HUES6 (cell line): ENCODE measurements at regions not wholly inside any gene's neighbourhood (a gene's known extent, or its start where the extent isn't known, plus 50 kb on each side); places are given as distances from the start of the nearest gene placed in this dataset.
A peak's percentile ranks its signal among the peaks of the same experiment; 100 is the strongest.
"Not testable (repeated sequence)": the region's sequence is repeated elsewhere in the genome, so short reads cannot be mapped to it uniquely, and the experiment has no call there.

Experiments used
- H3K27ac ChIP-seq: 2 replicates; pipeline ENCODE4 v1.7.0; 2013; ENCODE audit warnings: low read depth, mild to moderate bottlenecking, low read length, inconsistent platforms
- H3K27me3 ChIP-seq: 2 replicates; pipeline ENCODE4 v1.6.1; 2013; ENCODE audit warnings: low read length; ENCODE audit not compliant: control insufficient read depth, insufficient read depth
- H3K36me3 ChIP-seq: 2 replicates; pipeline ENCODE4 v1.6.1; 2013; ENCODE audit warnings: low read length; ENCODE audit not compliant: control insufficient read depth, insufficient read depth
- H3K4me1 ChIP-seq: 2 replicates; pipeline ENCODE4 v1.6.1; 2013; ENCODE audit warnings: low read length; ENCODE audit not compliant: control insufficient read depth, insufficient read depth
- H3K4me3 ChIP-seq: 2 replicates; pipeline ENCODE4 v1.5.1; 2013; ENCODE audit warnings: low read depth, low read length
- H3K9ac ChIP-seq: one replicate; pipeline ENCODE4 v1.6.1; 2013; ENCODE audit warnings: mild to moderate bottlenecking, low read length
- H3K9me3 ChIP-seq: 2 replicates; pipeline ENCODE4 v1.6.1; 2013; ENCODE audit warnings: low read depth, low read length; ENCODE audit not compliant: control insufficient read depth, insufficient read depth

- Histone ChIP-seq H3K4me3 (no peak overlapping the region), H3K4me1 (peaks cover 16% of the 10 kb centered on the region; the same call in 1 of the 2 replicates)
Measured at GRCh38 chr20:57777911-57778310, 68.1 kb upstream of the PMEPA1 start.

DNA sequence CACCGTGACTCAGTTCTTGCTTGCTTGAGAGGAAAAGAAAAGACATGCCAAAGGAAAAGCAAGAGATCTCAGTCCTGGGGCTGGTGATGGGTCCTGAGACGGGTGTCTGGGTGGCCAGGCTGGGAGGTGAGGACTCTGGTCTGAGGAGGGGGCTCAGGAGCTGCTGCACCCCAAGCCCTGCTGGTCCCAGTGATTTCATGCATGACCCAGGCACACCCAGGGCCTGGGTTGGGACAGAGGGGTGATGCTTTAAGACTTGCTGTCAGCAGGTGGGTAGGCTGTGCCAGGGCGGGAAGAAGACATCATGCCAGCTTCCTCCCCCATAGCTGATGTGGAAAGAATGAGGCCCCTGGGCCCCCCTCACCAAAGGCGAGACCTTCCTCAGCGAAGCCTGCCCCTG lies 65.1 kb upstream of the PMEPA1 start:
- Histone ChIP-seq H3K4me1 (peaks cover 26% of the 10 kb centered on the region), H3K27ac (no peak overlapping the region), H3K4me3 (no peak overlapping the region), H3K27me3 (no peaks in the 10 kb centered on the region), H3K9me3 (no peaks in the 10 kb centered on the region), H3K36me3 (no peaks in the 10 kb centered on the region), H3K9ac (no peak overlapping the region)

More at GRCh38 chr20:57777911-57778310, 68.1 kb upstream of the PMEPA1 start:
- Histone ChIP-seq H3K36me3 (no peaks in the 10 kb centered on the region), H3K27me3 (no peaks in the 10 kb centered on the region), H3K9me3 (no peaks in the 10 kb centered on the region), H3K9ac (no peak overlapping the region), H3K27ac (no peak overlapping the region)

DNA sequence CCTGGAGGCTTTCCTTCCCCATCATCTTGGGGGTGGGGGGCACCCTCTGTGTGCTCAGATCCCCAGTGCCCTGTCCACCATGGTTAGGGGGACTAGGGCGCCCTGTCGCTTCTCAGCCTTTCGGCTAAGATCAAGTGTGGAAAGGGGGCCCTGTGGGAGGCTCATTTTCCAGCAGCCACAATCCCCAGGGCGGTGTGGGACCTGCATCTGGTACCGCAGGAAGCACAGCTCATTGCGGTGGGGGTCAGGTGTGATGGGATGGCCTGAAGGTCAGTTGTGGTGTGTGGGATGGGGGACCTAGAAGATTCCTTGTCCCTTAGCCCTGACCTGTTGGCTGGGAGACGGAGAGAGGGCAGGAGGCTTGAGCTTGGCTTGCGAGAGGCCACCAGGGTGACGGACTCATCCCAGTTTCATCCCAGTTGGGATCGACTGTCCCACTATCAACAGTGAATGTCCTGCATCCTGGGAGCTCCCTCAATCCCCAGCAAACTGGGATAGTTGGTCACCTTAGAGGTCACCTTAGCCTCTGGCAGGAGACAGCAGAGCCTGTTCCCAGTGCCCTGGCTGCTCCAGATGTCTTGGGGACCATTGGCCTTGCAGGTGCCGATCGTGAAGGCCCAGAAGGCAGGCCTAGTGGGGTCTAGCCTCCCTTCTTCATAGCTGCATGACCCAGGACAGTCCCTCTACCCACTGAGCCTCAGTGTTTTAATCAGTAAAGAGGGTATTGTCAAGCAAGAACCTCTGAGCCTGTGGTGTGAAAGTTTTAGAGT lies 64.5 kb upstream of the PMEPA1 start:
- Histone ChIP-seq H3K27ac (no peak overlapping the region), H3K9me3 (no peaks in the 10 kb centered on the region), H3K4me1 (peaks cover 21% of the 10 kb centered on the region), H3K4me3 (no peak overlapping the region), H3K27me3 (no peaks in the 10 kb centered on the region), H3K9ac (no peak overlapping the region), H3K36me3 (no peaks in the 10 kb centered on the region)

DNA sequence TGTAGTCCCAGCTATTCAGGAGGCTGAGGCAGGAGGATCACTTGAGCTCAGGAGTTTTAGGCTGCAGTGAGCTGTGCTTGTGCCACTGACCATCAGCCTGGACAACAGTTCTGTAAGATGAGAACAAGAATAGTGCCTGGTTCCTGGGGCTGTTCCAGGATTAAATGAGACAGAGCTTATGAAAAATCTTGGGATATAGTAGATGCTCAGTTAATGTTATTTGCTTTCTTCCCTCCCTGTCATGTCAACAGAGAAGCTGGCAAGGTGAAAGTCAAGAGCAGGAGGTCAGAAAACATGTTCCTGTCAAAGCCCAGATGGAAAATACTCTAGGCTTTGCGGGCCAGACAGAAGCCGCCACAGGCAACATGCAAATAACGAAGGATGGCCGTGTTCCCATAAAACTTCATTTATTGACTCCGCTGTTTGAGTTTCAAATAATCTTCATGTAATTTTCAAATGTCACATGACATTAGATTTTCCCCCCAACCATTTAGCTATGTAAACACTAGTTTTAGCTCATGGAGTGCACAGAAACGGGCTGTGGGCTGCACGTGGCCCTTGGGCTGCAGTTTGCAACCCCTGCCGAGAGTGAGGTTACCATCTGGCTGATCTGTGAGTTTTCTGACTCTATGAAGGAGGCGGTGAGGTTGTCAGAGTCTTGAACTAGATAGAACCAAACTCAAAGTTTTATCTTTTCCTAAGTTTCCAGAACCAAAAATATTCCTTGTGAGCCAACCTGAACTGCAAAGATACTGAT lies 63.4 kb upstream of the PMEPA1 start:
- no peak overlapping the region for H3K9ac ChIP-seq
- H3K27me3 ChIP-seq = no peaks in the 10 kb centered on the region
- no peaks in the 10 kb centered on the region for H3K9me3 ChIP-seq
- peaks cover 17% of the 10 kb centered on the region for H3K4me1 ChIP-seq
- H3K4me3 ChIP-seq = no peak overlapping the region
- H3K36me3 ChIP-seq = no peaks in the 10 kb centered on the region
- no peak overlapping the region for H3K27ac ChIP-seq

GRCh38 chr20:57772349-57772964 lies 62.6 kb upstream of the PMEPA1 start:
- Histone ChIP-seq H3K27ac (no peak overlapping the region; the same call in 1 of the 2 replicates), H3K4me1 (peaks cover 17% of the 10 kb centered on the region), H3K27me3 (no peaks in the 10 kb centered on the region), H3K9ac (peak overlapping the region; percentile 51), H3K36me3 (no peaks in the 10 kb centered on the region), H3K9me3 (no peaks in the 10 kb centered on the region), H3K4me3 (peak overlapping the region; percentile 17; the same call in 1 of the 2 replicates)

DNA sequence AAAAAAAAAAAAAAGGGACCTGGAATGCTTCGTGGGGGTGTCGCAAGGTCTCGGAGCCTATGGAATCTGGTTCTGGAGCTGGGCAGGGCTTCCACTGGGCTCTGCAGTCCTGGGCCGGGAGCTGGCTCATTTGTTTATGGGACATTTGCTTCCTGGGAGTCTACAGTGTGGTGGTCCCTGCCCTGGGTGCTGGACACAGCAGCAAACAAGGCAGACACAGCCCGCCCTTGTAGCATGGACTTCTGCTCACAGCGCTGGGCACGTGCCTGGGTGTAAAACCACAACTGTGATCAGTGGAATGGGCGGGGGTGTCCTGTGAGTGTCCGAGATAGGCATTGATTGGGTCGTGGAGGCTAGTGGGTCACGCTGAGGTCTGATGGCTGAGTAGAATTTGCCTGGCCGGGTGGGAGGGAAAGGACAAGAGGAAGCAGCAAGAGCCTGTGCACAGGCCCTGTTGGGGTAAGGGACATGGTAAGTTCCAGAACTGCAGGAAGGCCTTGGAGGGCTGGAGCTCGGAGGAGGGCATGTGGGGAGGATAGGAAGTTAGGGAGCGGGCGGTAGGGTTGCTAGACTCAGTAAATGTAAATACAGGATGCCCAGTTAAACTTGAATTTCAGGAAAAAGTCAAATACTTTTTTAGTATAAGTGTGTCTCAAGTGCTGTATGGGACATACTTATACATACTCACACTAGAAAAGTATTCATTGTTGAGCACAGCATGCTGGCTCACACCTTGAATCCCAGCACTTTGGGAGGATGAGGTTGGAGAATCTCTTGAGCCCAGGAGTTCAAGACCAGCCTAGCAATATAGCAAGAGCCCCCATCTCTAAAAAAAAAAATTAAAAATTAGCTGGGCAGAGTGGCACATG lies 61.3 kb upstream of the PMEPA1 start:
- Histone ChIP-seq H3K36me3 (no peaks in the 10 kb centered on the region), H3K4me1 (peaks cover 17% of the 10 kb centered on the region), H3K9me3 (no peaks in the 10 kb centered on the region), H3K27me3 (no peaks in the 10 kb centered on the region), H3K27ac (no peak overlapping the region), H3K9ac (no peak overlapping the region), H3K4me3 (no peak overlapping the region)

DNA sequence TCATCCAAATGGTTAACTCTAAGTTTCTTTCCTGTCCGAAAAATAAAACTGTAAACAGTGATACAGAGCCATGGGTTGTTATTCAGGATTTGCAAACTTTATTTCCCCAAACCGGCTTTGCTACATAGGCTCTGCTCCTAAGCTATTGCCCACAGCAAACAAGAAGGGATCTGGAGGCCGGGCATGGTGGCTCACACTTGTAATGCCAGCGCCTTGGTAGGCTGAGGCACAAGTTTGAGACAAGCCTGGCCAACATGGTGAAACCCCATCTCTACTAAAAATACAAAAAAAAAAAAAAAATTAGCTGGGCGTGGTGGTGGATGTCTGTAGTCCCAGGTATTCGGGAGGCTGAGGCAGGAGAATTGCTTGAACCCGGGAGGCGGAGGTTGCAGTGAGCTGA lies 60.6 kb upstream of the PMEPA1 start:
- peaks cover 17% of the 10 kb centered on the region for H3K4me1 ChIP-seq
- H3K27ac ChIP-seq, H3K9me3 ChIP-seq, H3K9ac ChIP-seq, H3K4me3 ChIP-seq, H3K36me3 ChIP-seq, H3K27me3 ChIP-seq: not testable (repeated sequence)

GRCh38 chr20:57769756-57770155 lies 59.9 kb upstream of the PMEPA1 start:
- H3K36me3 ChIP-seq = no peaks in the 10 kb centered on the region
- H3K27me3 ChIP-seq = no peaks in the 10 kb centered on the region
- peaks cover 17% of the 10 kb centered on the region for H3K4me1 ChIP-seq
- H3K9me3 ChIP-seq = 0 out of 2 replicates have a peak, but pooled peaks cover under 1% of the 10 kb centered on the region
- H3K4me3 ChIP-seq = no peak overlapping the region
- H3K9ac ChIP-seq = no peak overlapping the region
- no peak overlapping the region for H3K27ac ChIP-seq

- Histone ChIP-seq H3K9me3 (peaks cover 6% of the 10 kb centered on the region; the same call in 1 of the 2 replicates), H3K27ac (no peak overlapping the region), H3K9ac (no peak overlapping the region), H3K36me3 (no peaks in the 10 kb centered on the region), H3K4me1 (peaks cover 17% of the 10 kb centered on the region), H3K4me3 (no peak overlapping the region), H3K27me3 (no peaks in the 10 kb centered on the region)
Measured at GRCh38 chr20:57768519-57768918, 58.7 kb upstream of the PMEPA1 start.

- peaks cover 10% of the 10 kb centered on the region for H3K4me1 ChIP-seq
- no peak overlapping the region for H3K9ac ChIP-seq
- H3K36me3 ChIP-seq = no peaks in the 10 kb centered on the region
- no peak overlapping the region for H3K4me3 ChIP-seq
- no peaks in the 10 kb centered on the region for H3K27me3 ChIP-seq
- peaks cover 6% of the 10 kb centered on the region; the same call in 1 of the 2 replicates for H3K9me3 ChIP-seq
- H3K27ac ChIP-seq = no peak overlapping the region
Measured at GRCh38 chr20:57767441-57767840, 57.6 kb upstream of the PMEPA1 start.
